H1 (cell line): ENCODE measurements at regions not wholly inside any gene's neighbourhood (a gene's known extent, or its start where the extent isn't known, plus 50 kb on each side); places are given as distances from the start of the nearest gene placed in this dataset. TPM values are rescaled to one million over a fixed set of nuclear protein-coding genes. Genes with fewer than 3 reads are reported as not detected.

Experiments
- small RNA-seq: library from polyadenylated mRNA; stranded (forward); fragments of <200 nt; extraction: miRNeasy Mini kit (QIAGEN cat#:217004); gene quantifications from one replicate; pipeline ENCODE3, GENCODE V24; 2013; ENCODE audit not compliant: insufficient read depth

Small RNAs in the stretch of these regions (small RNA-seq; reads per million reads assigned to genes)
- gene AL078604.3, result not detected
